Osteoblast (primary cell): ENCODE measurements at regions not wholly inside any gene's neighbourhood (a gene's known extent, or its start where the extent isn't known, plus 50 kb on each side); places are given as distances from the start of the nearest gene placed in this dataset.

Experiments
- DNase-seq: peaks from one replicate; pipeline ENCODE4 v3.0.0; 2011; ENCODE audit warnings: low spot score, mixed read lengths; ENCODE audit not compliant: insufficient read length; ENCODE audit errors: missing footprints
- H2AFZ ChIP-seq: 2 replicates; pipeline ENCODE4 v1.6.0; 2011; ENCODE audit warnings: mild to moderate bottlenecking, low read length
- H3K27ac ChIP-seq: 2 replicates; pipeline ENCODE4 v1.5.1; 2011; ENCODE audit warnings: mild to moderate bottlenecking, low read depth, low read length, moderate library complexity
- H3K27me3 ChIP-seq: 2 replicates; pipeline ENCODE4 v1.6.0; 2012; ENCODE audit warnings: mild to moderate bottlenecking, control low read depth, inconsistent platforms, low read length, moderate library complexity; ENCODE audit not compliant: insufficient read depth
- H3K36me3 ChIP-seq: 2 replicates; pipeline ENCODE4 v1.5.1; 2011; ENCODE audit warnings: mild to moderate bottlenecking, low read length, control low read depth, moderate library complexity; ENCODE audit not compliant: insufficient read depth
- H3K4me1 ChIP-seq: 2 replicates; pipeline ENCODE4 v1.5.1; 2011; ENCODE audit warnings: mild to moderate bottlenecking, low read length, control low read depth, moderate library complexity; ENCODE audit not compliant: insufficient read depth
- H3K4me2 ChIP-seq: 2 replicates; pipeline ENCODE4 v1.6.0; 2011; ENCODE audit warnings: mild to moderate bottlenecking, low read length; ENCODE audit not compliant: insufficient read depth
- H3K4me3 ChIP-seq: fragments of 200-600 bp; sonication (generic); 3 replicates; pipeline ENCODE4 v1.5.1; 2012; ENCODE audit warnings: mild to moderate bottlenecking, low read length, inconsistent platforms; ENCODE audit not compliant: insufficient read depth
- H3K79me2 ChIP-seq: 2 replicates; pipeline ENCODE4 v1.6.0; 2012; ENCODE audit warnings: mild to moderate bottlenecking, low read length, control low read depth, inconsistent platforms; ENCODE audit not compliant: insufficient read depth
- H3K9me3 ChIP-seq: 2 replicates; pipeline ENCODE4 v1.5.1; 2011; ENCODE audit warnings: low read depth, low read length, control low read depth
- H4K20me1 ChIP-seq: 2 replicates; pipeline ENCODE4 v1.6.0; 2012; ENCODE audit warnings: mild to moderate bottlenecking, low read length, control low read depth; ENCODE audit not compliant: insufficient read depth
- TF ChIP-seq, protein P1 (sequence below): IDR thresholded peaks from 2 replicates; pipeline ENCODE4 v1.5.1; 2011; ENCODE audit warnings: mild to moderate bottlenecking, low read depth, low read length, moderate library complexity; ENCODE audit errors: extremely low read depth

DNA sequence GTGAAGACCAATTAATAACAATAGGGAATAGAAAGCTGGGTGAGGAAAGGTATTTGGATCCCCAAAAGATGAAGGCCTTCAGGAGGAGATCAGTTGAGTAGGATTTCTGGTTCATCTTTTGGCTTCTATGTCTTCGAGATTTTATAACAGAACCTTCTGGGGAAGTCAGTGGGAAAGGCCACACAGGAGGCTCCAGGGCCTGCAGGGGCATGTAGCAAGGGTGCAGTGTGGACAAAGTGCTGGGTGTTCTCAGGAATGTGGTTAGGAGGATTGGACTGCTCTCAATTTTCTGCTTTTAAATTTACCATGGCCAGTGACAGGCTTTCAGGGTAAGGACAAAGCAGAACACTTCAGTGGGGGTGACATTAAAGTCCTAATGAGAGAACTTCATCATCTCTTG lies 378.0 kb downstream of the CCSER2 start:
- Histone ChIP-seq H3K36me3 (no peaks in the 10 kb centered on the region), H3K4me2 (no peak overlapping the region), H3K27ac (no peak overlapping the region), H2AFZ (no peak overlapping the region), H3K79me2 (no peaks in the 10 kb centered on the region), H4K20me1 (no peaks in the 10 kb centered on the region), H3K4me3 (no peak overlapping the region), H3K27me3 (no peaks in the 10 kb centered on the region), H3K4me1 (no peaks in the 10 kb centered on the region), H3K9me3 (no peaks in the 10 kb centered on the region)
- TF ChIP-seq, protein P1, sequence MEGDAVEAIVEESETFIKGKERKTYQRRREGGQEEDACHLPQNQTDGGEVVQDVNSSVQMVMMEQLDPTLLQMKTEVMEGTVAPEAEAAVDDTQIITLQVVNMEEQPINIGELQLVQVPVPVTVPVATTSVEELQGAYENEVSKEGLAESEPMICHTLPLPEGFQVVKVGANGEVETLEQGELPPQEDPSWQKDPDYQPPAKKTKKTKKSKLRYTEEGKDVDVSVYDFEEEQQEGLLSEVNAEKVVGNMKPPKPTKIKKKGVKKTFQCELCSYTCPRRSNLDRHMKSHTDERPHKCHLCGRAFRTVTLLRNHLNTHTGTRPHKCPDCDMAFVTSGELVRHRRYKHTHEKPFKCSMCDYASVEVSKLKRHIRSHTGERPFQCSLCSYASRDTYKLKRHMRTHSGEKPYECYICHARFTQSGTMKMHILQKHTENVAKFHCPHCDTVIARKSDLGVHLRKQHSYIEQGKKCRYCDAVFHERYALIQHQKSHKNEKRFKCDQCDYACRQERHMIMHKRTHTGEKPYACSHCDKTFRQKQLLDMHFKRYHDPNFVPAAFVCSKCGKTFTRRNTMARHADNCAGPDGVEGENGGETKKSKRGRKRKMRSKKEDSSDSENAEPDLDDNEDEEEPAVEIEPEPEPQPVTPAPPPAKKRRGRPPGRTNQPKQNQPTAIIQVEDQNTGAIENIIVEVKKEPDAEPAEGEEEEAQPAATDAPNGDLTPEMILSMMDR = no peak
- DNase-seq = no peak

DNA sequence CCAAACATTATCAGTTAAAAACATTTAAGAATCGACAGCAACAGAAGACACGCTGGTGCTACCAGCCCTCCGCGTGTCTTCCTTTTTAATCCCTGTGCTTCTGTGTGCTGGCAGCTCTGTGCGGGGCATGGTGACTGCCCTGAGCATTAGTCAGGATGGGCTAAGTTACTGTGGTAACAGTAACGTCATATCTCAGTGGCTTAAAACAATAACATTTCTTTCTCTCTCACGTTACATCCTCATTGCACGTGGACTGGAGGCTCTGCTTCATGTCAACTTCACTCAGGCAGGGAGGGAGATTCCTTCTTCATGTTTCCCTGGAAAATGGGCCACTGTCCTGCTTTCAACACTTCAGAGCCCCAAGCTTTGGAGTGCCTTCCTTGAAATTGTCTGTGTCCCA lies 378.5 kb downstream of the CCSER2 start:
- no peak for DNase-seq
- TF ChIP-seq, protein P1 = no peak
- Histone ChIP-seq H3K4me3 (no peak overlapping the region), H3K4me1 (no peaks in the 10 kb centered on the region), H4K20me1 (no peaks in the 10 kb centered on the region), H3K36me3 (no peaks in the 10 kb centered on the region), H3K79me2 (no peaks in the 10 kb centered on the region), H3K9me3 (no peaks in the 10 kb centered on the region), H3K27ac (no peak overlapping the region), H3K4me2 (no peak overlapping the region), H3K27me3 (no peaks in the 10 kb centered on the region), H2AFZ (no peak overlapping the region)

DNA sequence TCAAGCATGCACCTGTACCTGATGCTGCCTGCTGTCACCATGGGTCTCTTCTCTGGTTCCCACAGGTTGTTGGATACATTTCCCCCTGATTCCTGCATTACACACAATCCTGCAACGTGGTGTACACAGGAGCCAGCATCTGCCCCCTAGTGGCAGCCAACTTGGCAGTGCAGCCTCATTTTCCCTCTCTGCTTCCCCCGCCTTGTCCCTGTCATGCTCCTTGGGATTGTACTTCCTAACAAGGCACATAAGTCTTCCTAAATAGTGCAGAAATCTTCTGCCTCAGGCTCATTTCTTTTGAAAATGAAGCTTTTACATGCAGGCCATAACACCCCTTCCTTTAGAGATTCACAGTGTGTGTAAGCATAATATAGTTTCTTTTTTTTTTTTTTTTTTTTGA lies 387.5 kb downstream of the CCSER2 start:
- peak; percentile 80 for DNase-seq
- no peaks in the 10 kb centered on the region for H3K9me3 ChIP-seq

DNA sequence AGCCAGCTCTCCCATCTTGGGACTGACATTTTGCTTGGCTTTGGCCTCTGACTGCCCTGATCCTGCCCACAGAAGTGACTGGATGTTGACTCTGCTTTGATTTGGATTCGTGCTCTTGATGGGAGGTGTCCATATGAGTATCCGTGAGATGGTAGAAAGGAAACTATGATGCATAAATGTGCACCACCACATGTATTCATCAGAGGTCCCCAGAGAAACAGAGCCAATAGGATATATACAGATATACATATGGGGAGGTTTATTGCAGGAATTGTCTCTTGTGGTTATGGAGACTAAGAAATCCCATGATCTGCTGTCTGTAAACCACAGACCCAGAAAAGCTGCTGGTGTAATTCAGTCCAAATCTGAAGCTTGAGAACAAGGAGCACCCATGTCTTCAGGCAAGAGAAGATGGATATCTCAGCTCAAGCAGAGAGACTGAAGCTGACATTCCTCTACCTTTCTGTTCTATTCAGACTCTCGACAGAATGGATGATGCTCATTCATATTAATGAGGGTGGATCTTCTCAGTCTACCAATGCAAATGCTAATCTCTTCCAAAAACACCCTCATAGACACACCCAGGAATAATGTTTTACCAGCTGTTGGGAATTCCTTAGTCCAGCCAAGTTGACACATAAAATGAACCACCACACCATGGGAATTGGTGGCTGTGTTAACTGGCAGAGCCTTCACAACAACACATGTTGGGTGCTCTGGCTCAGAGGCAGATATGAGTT lies 390.7 kb downstream of the CCSER2 start:
- DNase-seq = no peak
- H2AFZ ChIP-seq = no peak overlapping the region

More for the DNA sequence above, 387.5 kb downstream of the CCSER2 start:
- Histone ChIP-seq H3K4me1 (no peaks in the 10 kb centered on the region), H3K27ac (no peak overlapping the region), H4K20me1 (no peaks in the 10 kb centered on the region), H2AFZ (no peak overlapping the region), H3K79me2 (no peaks in the 10 kb centered on the region), H3K4me3 (no peak overlapping the region), H3K36me3 (no peaks in the 10 kb centered on the region), H3K27me3 (no peaks in the 10 kb centered on the region), H3K4me2 (no peak overlapping the region)
- TF ChIP-seq, protein P1 = peak; percentile 33

More for the DNA sequence above, 390.7 kb downstream of the CCSER2 start:
- TF ChIP-seq, protein P1 = no peak
- H3K4me3 ChIP-seq = no peak overlapping the region
- H4K20me1 ChIP-seq = no peaks in the 10 kb centered on the region
- H3K4me2 ChIP-seq = no peak overlapping the region
- no peaks in the 10 kb centered on the region for H3K27me3 ChIP-seq
- no peaks in the 10 kb centered on the region for H3K9me3 ChIP-seq
- no peaks in the 10 kb centered on the region for H3K36me3 ChIP-seq
- no peak overlapping the region for H3K27ac ChIP-seq
- H3K79me2 ChIP-seq = no peaks in the 10 kb centered on the region
- no peaks in the 10 kb centered on the region for H3K4me1 ChIP-seq
